Left hindlimb (tissue), 1 donor: ENCODE measurements at regions not wholly inside any gene's neighbourhood (a gene's known extent, or its start where the extent isn't known, plus 50 kb on each side); places are given as distances from the start of the nearest gene placed in this dataset.
A peak's percentile ranks its signal among the peaks of the same experiment; 100 is the strongest.

ENCODE experiments used
- DNase-seq: peaks from one replicate; pipeline ENCODE4 v3.0.0-alpha.2; 2018

- no peak for DNase-seq
These were observed 96.1 kb upstream of the ARMC2 start for GRCh38 chr6:108751851-108752732.

GRCh38 chr6:108752733-108753590 lies 95.3 kb upstream of the ARMC2 start:
- DNase-seq = no peak

GRCh38 chr6:108755257-108756240 lies 92.7 kb upstream of the ARMC2 start:
- DNase-seq = no peak

DNA sequence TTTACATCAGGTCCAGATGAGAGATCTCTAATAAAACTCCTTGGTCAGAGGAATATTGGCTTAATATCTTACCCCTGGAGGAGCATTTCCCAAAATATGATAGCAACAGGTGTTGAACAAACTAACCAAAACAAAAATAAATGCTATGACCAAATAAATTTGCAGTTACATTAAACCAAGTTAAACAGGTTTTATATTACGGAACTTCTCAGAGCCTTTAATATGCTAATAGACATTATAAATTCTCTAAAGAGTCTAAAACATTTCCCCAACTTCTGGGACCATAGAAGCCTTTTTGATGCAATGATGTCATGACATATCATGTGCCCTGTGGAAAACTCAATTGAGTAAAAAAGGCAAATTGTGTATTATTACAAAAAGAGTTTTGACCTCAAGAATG lies 90.9 kb upstream of the ARMC2 start:
- no peak for DNase-seq

DNA sequence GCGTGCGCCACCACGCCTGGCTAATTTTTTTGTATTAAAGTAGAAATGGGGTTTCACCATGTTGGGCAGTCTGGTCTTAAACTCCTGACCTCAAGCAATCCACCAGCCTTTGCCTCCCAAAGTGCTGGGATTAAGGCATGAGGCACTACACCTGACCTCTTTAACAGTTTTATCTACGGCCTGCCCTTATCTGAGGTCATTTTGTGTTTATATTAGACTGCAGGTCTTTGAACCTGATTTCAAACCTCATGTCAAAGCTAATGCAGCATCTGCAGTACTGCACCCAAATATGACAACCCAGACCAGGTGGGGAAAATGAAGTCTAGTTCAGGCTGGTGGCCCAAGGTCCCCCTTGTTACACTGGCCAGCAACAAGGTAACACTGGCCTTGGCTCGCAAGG lies 89.3 kb upstream of the ARMC2 start:
- DNase-seq = no peak

DNA sequence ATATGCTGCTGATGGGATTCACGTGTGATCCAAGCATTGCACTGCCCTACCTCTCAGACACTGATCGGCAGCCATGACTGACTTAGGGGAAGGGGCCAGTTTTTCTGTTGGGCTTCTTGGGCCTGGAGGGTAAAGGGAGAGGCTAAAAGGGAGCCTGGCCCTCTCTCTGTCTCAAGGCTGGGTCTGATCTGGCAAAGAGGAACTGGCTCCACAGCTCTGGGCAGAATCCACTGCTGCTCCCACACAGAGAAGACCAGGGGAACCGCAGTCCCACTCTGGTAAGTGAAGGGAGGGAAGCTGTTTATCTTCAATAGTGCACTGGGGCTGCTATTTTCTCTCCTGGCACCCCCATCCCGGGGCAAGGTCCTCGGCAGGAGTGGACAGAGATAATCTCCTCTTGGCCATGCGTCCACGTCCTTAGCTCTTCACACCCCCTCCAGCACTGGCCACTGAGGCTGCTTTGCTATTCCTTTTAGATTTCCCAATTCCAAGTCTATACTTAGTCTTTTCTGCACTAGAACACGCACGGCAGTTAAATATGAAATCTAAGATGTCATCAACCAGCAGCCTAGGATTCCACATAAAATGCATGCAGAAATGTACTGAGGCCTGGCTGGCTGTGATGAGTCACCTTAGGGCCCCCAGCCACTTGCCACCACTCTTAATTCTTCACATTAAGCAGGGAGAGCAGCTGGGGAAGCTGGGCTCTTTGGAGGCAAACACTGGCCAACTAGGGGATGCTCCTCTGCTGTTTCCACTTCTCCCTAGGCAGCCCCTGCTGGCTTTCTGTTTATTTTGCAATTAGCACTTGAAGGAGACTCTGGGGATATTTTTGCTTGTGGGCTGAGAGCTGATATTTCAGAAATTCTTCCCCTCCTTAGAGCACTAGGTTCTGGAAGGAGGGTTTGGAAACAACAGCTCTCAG lies 87.8 kb upstream of the ARMC2 start:
- DNase-seq = peak; percentile 57

- DNase-seq = no peak
These were observed 85.8 kb upstream of the ARMC2 start for GRCh38 chr6:108762394-108762793.

DNA sequence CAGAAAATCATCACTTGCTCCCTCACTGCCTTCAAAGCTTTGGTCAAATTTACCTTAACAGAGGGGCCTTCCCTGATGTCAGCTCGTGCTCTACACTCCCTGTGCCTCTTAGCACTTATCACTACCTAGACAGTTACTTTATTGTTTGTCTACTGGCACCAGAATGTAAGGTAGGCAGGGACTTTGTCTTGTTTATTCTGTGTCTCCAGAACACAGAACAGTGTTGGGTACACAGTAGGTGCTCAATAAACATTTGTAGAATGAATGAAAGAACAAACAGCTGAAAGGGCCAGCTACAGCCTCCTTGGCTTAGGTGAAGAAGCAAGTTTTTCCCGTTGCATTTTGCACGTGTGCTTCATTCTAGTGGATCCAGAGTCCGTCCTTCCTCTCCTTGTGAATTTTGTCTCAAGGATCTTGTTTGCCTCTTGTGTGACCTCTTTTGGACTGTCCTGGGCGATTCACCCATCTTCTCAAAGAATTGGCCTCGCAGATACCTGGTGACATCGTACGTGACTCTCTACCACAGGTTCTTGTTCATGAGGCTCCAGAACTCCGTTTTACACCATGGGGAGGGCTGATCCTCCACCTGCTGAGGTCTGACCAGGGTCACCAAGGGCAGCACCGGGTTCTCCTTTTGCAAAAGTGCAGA lies 84.2 kb upstream of the ARMC2 start:
- DNase-seq = no peak

DNA sequence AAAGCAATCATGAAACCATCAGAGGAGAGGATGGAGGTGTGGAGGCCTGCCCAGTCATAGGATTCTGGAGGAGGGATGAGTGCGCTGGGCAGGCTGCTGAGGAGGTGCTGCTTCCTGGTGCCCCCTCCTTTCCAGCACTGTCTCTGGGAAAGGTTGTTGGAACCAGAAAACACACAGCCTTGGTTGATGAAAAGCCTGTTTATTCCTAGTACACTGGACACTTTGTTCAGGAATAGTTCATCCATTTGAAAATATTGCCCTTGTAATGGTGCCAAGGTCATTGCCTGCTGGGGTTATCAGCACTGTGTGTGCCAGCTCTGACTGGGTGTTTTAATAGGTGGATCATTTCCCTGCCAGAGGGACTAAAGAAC lies 83.7 kb upstream of the ARMC2 start:
- no peak for DNase-seq

GRCh38 chr6:108765495-108765894 lies 82.7 kb upstream of the ARMC2 start:
- no peak for DNase-seq

DNA sequence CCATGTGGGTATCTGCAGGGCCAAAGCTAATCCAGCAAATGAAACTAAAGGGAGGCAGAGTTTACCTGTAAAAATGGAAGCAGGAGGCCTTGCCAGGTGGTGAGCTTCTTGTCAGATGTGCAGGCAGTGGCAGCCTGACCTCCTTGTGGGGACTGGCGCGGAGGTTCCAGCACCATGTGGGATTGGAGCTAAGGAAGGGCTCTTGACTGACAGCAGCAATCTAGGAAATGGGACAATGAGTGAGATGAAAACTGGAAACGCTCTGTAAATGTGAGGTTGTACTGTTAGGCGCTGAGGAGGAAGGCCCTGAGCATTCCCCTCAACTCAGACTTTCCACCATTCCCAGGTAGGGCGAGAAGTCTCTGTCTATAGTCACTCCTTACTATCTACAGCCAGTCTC lies 81.8 kb upstream of the ARMC2 start:
- DNase-seq = no peak

- DNase-seq = no peak
These were observed 81.3 kb upstream of the ARMC2 start for GRCh38 chr6:108766886-108767285.

DNA sequence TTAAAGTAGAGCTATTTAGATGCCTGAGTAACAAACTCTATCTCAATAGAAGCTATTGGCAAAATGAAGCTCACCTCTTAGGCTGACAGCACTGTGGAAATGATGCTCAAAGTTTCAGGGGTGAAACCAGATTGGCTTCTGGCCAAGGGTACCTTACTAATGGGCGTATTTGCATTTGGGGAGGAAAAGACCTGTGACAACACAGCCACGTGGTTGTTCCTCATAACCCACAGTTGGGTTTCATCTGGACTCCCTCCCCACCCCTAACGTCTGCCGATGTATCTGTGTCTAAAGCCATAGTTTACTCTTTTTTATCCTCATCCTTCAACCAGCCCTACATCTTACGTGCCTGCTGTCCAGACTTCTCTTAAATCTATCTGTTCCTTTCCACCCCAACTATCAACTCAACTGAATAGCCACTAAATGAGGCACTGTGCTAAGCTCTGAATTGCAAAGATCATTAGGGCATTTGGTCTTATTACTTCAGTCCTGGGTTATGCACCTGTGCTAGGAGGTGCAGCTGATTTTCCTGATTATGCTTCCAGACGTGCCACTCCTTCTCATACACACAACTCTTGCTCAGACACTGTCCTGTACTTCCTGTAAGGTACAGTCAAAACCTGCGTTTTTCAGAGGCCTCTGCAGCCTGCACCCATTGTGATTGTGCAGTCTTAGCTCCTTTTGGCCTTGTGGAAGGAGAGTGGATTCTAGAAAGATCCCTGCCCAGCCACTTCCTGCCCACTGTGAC lies 80.6 kb upstream of the ARMC2 start:
- no peak for DNase-seq

GRCh38 chr6:108768166-108768555 lies 80.1 kb upstream of the ARMC2 start:
- no peak for DNase-seq

GRCh38 chr6:108768792-108769524 lies 79.3 kb upstream of the ARMC2 start:
- no peak for DNase-seq

DNA sequence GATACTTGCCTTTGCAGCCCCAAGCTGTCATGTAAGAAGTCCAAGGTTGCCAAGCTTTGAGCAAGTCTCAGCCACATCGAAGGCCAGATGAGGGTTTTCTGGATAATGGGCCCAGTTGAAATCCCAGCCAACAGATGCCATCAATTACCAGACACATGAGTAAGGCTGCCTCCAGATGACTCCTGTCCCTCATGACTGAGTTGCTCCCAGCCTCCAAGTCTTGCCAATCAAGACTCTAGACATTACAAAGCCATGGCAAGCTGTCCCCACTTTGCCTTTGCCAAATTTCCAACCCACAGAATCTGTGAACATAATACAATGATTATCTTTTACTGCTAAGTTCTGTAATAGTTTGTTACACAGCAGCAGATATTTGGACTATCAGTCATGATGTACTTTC lies 76.8 kb upstream of the ARMC2 start:
- DNase-seq = no peak

DNA sequence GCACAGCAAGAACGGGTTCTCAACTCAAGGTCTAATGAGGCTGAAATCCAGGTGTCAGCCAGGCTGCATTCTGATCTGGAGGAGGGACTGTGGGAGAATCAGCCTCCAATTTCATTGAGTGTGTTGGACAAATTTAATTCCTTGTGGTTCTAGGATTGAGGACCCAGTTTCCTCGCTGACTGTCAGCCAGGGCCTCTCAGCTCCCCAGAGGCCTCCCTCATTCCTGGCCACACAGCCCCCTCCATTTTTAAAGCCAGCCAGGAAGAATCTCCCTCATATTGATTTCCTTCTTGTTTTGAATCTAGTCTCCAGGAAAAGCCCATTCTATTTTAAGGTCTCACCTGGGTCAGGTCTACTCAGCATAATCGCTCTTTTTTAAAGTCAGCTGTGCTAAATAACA lies 73.7 kb upstream of the ARMC2 start:
- no peak for DNase-seq

GRCh38 chr6:108777536-108777935 lies 70.7 kb upstream of the ARMC2 start:
- DNase-seq = no peak

DNA sequence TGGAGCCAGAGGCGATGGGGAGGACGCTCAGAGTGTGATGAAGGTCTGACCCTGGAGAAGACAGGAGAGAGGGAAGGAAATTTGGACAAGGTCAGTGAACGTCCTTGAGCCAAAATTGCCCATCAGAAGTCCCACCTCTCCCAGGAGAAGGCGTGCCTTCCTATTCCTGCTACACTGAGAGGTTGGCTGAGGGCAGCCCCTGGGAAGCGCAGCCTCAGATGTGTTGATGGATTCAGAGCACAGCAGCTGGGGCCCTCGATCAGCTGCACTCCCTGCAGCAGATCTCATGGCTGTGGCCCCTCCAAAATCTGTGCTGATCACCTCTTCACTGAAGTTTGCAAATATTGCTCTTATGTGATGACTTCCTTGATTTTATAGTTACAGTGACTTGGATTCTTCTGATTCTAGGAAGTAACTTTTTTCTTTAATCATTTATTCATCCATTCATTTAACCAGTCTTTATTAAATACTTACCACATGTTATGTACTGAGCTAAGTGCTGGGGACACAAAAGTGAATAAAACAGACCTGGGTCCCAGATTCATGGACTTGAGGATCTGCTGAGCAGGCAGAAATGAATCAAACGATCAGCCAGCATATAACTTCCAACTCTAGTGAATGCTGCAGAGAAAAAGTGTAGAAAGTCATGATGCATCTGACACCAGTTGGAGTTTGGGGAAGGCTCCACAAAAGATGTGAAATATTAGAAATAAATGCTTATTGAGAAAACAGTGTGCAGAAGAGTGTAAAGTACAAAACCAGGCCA lies 69.6 kb upstream of the ARMC2 start:
- DNase-seq = no peak
